Endometrium (tissue), 2 donors: ENCODE measurements at regions not wholly inside any gene's neighbourhood (a gene's known extent, or its start where the extent isn't known, plus 50 kb on each side); places are given as distances from the start of the nearest gene placed in this dataset.
A peak's percentile ranks its signal among the peaks of the same experiment; 100 is the strongest.

ENCODE experiments used
- FAIRE-seq: peaks from 2 replicates; lab custom pipeline; 2012; peaks lifted over from hg19 to GRCh38; lab: Jason Lieb, UNC
- donor health status: control.
- donor health status: control.

GRCh38 chr6:163831736-163832135, 417.2 kb downstream of the QKI start:
- FAIRE-seq: no peak

GRCh38 chr6:163830641-163831040, 416.1 kb downstream of the QKI start:
- no peak for FAIRE-seq

- no peak for FAIRE-seq
These were observed 413.7 kb downstream of the QKI start for GRCh38 chr6:163828038-163828795.

GRCh38 chr6:163827143-163827542, 412.6 kb downstream of the QKI start:
- FAIRE-seq: no peak

- no peak for FAIRE-seq
These were observed 412.1 kb downstream of the QKI start for GRCh38 chr6:163826629-163827028.

- FAIRE-seq: no peak
These were observed 410.5 kb downstream of the QKI start for GRCh38 chr6:163825033-163825432.

- FAIRE-seq: no peak
These were observed 409.1 kb downstream of the QKI start for GRCh38 chr6:163823577-163823976.

GRCh38 chr6:163820745-163821458, 406.4 kb downstream of the QKI start:
- FAIRE-seq: no peak

- no peak for FAIRE-seq
These were observed 405.7 kb downstream of the QKI start for GRCh38 chr6:163820171-163820570.

GRCh38 chr6:163818719-163819118, 404.2 kb downstream of the QKI start:
- no peak for FAIRE-seq

GRCh38 chr6:163816441-163816840, 401.9 kb downstream of the QKI start:
- FAIRE-seq: no peak

- FAIRE-seq: no peak
These were observed 401.3 kb downstream of the QKI start for GRCh38 chr6:163815796-163816195.

- FAIRE-seq: peak; percentile 76
These were observed 400.2 kb downstream of the QKI start for GRCh38 chr6:163814494-163815364.

- FAIRE-seq: no peak
These were observed 399.5 kb downstream of the QKI start for GRCh38 chr6:163813979-163814493.

GRCh38 chr6:163811317-163811716, 396.8 kb downstream of the QKI start:
- no peak for FAIRE-seq

- FAIRE-seq: no peak
These were observed 394.8 kb downstream of the QKI start for GRCh38 chr6:163809364-163809763.

- no peak for FAIRE-seq
These were observed 394.4 kb downstream of the QKI start for GRCh38 chr6:163808871-163809270.

GRCh38 chr6:163808231-163808630, 393.7 kb downstream of the QKI start:
- no peak for FAIRE-seq

GRCh38 chr6:163806755-163807499, 392.4 kb downstream of the QKI start:
- peak; percentile 35 for FAIRE-seq

- no peak for FAIRE-seq
These were observed 390.5 kb downstream of the QKI start for GRCh38 chr6:163804991-163805390.

- FAIRE-seq: no peak
These were observed 387.7 kb downstream of the QKI start for GRCh38 chr6:163802267-163802666.
